Uterus (tissue), 2 donors: ENCODE measurements at regions not wholly inside any gene's neighbourhood (a gene's known extent, or its start where the extent isn't known, plus 50 kb on each side); places are given as distances from the start of the nearest gene placed in this dataset.

Source experiments
- CTCF ChIP-seq, 4 experiments: fragments of 200-600 bp in 2 of 4; fragments of 450-650 bp in 2 of 4; sonication (generic) in 2 of 4; IDR thresholded peaks; one replicate each; pipeline ENCODE4 v1.5.1; 2016 to 2019; ENCODE audit warnings: antibody characterized with exemption in 4 of 4, mild to moderate bottlenecking in 2 of 4, moderate library complexity in 1 of 4
- POLR2A ChIP-seq, 2 donors: fragments of 450-650 bp; IDR thresholded peaks; one replicate each; pipeline ENCODE4 v1.6.1; 2016; ENCODE audit warnings: antibody characterized with exemption in 2 of 2, mild to moderate bottlenecking in 1 of 2, moderate library complexity in 1 of 2

DNA sequence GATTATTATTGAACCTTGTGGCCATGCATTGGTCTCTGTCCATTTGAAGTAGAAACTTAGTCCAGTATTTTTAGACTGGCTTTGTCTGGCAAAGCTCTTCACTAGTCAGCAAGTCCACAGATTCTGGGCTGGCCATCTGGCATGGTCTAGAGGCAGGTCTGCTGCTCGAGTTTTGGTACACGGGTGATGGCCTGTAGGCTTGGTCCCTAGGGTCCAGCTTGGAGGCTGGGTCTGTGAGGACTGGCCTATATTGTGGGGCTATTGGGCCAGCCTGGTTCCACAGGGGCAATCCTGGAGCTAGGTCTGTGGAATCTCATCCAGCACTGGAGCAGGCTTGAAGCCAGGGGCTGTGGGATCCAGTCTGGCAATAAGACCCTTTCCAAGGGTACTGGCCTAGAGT, 607.6 kb upstream of the KLHL4 start:
- TF ChIP-seq CTCF (IDR thresholded peaks at IDR 0.05) (no peak), POLR2A (IDR thresholded peaks at IDR 0.05) (no peak)
